GM19025 (cell line): ENCODE measurements at regions not wholly inside any gene's neighbourhood (a gene's known extent, or its start where the extent isn't known, plus 50 kb on each side); places are given as distances from the start of the nearest gene placed in this dataset.
A peak's percentile ranks its signal among the peaks of the same experiment; 100 is the strongest.

Experiments
- ATAC-seq: cut with Tn5 transposase; IDR thresholded peaks from one replicate; pipeline ENCODE4 v1.9.1; 2021; ENCODE audit warnings: mild to moderate bottlenecking, low read depth, moderate library complexity; ENCODE audit not compliant: unreplicated experiment

DNA sequence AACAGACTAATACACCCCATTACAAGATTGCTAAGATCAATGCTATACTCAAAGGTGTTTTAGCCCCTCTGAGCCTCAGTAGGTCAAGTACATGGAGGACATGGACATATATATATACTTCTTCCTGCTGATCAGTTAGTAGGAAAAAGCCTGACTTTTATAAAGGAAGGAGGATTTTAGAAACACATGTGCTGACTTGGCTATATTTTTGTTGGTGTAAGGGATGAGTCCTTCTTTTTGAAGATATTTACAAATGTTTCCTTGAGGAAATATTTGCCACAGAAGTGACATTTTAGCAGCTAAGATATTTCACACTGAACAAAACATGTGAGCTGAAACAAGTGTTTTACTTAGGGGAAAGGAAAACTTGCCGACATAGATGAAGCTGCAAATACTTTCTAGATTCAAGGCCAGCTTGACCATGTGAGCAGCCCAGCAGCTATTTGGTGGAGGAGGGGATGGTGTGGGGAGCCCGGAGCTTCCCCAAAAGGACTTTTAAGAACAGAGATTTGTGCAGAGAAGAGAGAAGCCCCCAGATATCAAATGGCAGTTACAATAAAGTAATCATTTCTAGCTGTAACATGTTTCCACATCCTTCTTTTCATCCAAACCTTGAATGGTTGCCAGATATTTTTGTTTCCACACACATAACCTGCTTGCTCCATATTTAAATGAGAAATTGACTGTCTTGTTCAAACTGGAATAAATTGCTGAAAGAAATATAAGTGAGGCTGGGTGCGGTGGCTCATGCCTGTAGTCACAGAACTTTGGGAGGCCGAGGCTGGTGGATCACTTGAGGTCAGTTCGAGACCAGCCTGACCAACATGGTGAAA, 111.7 kb upstream of the NR2F2 start:
- ATAC-seq: no peak

DNA sequence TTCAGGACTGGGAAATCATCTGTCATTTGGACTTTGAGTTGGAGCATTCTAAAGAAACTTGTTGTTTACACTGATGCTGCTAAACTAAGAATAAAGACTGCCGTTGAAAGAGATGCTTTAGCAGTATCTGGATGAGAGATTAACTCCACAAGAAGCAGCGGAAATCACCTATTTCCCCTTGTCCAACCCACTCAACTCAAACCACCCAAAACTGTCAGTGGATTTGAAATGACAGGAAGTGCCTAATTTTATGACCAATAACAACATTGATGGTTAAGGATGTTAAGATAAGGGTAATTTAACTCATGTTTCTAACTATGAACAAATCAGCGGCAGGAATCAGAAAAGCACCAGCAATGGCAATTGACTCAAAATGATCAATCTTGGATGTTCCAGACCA, 110.8 kb upstream of the NR2F2 start:
- ATAC-seq: no peak

DNA sequence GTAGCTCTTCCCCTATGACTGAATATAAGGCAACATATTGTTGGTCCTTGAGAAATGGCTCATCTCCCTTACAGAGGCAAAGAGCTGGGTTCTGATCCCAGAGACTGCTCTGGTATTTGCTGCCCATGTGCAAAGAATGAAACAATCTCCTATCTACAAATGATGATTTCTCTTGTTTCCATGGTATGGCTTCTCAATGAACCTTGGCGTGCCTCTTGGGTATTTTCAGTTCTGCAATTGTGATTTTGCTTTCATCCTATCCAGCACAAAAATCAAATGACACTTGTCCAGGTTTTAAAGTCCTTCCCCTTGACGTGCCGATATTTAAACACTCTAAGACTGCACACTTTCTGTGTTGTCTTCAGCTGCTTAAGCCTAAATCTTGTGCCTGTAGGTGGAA, 109.8 kb upstream of the NR2F2 start:
- ATAC-seq: no peak

DNA sequence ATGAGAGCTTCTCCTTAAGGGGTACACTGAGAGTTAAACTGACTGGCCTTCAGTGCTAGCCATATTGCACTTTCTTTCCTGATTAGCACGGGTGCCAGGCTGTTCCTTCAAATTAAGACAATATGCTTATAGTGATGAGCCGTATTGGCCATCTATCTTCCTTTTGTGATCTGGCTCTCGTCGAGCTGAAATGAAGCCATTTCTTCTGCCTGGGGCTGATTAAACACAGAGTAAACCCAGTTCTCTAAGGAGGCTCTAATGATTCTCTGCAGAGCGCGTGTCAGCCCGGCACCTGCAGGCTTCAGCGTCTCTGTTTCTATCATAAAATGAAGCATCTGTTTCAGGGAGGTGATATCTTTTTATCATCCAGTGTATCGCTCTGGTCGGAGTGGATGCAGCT, 107.5 kb upstream of the NR2F2 start:
- ATAC-seq: no peak

DNA sequence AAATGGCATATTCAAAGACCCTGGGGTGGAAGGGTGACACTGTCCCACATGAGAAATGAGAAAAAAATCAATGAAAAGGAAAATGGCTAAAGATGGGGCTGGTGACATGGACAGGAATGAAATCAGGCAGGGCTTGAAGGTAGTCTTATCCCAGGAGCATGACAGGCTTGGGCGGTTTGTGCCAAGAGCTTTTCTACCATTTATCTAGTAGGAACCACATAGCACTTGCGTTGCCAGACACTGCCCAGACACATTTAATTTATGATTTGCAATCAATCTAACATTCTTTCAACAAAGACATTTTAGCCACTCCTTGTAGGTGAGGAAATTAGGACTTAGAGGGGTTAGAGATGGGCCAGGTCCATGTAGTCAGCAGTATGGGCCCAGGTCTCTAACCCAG, 106.6 kb upstream of the NR2F2 start:
- ATAC-seq: no peak

DNA sequence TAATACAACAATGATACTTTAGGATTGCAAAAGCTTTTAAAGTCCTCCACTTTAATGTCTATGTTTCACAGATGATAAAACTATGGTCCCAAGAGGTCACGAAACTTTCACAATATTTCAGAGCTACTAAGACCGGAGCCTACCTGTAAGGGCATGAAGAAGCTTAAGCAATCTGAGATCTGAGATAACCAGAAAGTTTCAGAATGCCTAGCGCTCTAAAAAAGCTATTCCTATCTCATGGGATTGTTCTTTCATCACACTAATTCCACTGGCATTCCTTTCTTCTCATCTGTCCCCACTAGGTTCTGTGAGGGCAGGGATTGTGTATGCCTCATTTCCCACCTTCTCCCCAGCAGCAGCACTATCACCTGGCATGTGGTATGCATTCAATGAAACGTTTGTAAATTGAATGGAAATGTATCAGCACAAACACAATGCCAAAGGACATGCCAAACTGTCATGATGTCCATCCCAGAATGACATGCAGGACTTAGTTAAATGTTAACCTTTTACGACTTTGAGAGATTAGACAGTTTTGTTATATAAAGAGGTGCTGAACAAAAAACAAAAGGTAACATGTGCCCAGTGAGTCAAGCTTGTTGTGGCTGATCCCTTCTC, 104.7 kb upstream of the NR2F2 start:
- ATAC-seq: no peak

DNA sequence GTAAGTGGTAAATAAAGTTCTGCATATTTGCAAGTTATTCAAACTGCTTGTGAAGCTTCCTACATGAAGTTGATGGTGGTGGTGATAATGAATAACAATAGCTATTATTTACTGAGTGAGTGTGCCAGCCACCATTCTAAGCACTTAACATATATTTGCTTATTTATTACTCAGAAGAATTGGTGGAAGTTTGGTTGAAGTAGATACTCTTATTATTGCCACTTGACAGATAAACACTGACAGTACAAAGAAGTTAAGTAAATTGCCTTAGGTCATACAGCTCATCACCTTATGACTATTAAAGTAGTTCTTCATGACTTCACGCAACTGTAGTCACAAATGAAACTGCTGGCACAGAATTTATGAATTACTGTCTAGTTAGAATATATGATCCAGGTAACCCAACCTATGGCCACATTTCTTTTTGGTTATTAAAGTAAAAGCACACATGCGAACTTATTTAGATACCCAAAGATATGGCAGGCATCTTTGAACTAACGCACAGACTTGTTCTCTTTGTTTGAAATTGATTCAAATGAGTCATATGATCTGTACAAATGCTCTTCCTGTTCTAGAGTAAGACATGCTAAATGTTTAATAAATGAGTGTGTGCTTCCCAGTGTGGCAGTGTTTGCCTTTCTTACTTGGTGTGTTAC, 99.8 kb upstream of the NR2F2 start:
- ATAC-seq: no peak

DNA sequence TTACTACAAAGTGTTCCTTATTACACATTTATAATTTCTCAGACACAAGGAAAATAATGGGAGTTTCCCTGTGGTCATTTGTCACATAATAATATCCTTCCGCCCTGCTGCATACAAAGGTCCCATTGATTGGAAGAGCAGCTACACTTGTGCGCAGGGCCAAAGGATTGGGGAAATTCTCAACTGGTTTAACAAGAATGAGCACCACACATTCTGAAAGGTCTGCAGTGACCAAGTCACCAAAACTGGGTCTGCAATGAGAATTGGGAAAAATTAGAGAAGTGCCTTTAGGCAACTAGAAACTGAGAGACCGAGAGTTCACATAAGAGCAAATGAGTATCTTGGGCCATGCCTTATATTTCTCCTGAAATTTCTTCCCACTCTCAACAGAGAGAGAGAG, 98.2 kb upstream of the NR2F2 start:
- ATAC-seq: no peak

DNA sequence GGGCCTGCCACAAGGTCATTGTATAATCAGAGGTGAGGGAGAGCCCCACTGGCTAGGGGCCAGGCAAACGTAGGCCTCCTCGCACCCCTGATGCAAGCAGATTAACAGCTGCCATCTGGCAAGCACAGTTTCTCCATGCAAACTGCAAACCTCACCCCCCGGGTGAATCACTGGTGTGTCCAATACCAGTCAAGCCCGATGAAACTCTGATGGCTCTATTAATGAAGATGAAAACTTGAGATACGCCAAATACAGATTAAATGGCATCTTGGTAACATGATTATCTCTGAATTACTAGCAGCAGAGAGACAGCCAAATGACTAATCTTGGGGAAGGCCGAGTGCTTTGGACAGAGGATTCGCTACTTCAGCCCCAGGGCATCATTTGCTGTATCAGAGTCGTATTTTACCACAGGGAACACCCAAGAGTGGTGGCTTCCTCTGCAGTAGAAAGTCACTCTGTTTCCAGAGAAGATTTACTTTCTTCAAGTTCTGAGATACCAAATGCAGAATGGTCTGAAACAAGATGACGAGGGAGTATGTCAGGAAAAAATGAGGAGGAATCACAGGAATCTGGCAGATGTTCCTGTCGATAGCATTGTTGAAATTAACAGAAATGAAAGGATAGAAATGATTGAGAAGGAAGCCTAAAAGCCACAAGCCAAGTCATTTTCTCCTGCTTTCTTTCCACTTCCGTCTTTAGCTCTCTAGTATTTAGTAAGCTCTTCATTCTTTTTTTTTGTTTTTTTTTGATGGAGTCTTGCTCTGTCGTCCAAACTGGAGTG, 96.2 kb upstream of the NR2F2 start:
- no peak for ATAC-seq

DNA sequence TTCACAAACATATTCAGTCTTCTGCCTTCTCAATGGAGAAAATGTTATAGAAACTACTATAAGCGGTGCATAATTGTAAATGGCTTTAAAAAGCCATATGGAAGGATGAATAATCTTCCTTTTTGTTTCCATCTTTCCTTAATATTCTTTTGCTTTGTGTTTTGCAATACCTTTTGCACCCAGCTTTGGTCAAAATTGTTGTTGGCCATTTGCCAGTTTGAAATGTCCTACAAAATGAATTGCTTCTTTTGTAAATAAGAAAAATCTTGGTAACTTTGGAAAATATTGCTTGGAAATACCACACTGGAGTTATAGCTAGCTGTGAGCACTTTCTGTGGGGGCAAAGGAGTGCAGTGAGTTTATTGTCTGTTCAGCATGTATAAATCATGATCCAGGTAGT, 93.5 kb upstream of the NR2F2 start:
- no peak for ATAC-seq

DNA sequence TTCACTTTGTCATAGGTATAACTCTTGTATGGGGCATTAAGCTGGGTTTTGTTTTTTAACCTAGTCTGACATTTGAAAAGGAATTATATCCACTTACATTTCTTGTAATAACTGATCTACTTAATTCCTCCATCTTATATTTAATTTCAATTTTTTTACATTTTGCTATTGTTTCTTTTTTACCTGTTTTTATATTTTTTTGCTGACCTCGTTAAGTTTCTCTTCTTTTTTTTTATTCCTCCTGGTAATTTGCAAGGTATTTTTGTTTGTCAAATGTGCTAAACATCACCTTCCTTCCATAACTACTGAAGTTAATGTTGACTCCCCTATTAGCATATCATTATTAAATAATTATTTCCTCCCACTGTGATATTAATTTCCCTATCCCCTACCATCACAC, 87.7 kb upstream of the NR2F2 start:
- ATAC-seq: no peak

DNA sequence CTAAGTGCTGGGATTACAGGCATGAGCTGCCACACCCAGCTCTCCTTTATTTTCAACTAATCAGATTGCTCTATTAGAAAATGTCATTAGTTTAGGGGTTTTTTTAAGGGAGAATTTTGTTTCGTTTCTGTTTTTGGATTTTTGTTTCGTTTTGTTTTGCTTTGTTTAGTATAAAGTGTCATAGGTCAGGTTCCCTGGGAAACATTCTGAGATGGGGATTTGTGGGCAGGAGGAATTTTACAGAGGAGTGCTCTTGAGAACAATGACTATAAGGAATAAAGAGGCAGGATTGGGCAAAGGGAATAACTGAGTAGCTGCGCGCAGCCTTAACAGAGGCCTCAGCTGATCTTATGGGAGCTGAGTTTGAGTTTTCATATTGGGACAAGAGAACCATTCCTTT, 86.8 kb upstream of the NR2F2 start:
- ATAC-seq: no peak

DNA sequence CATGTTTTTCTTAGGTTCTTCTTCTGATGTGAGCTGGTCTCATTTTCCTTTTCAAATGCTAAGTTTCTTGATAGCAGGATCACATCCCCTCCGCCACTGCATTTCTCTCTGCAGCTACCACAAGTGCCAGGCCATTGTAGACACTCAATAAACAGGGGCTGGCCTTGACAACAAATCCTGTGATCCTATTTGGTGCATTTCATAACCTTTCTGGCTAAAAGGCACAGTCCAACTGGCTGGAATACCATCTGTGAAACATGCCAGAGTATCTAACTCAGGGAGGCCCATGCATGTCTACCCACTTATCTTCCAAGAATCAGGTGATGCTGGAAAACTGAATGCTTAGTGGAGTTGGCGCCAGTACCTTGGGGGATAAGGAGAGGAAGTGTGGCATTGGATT, 85.2 kb upstream of the NR2F2 start:
- no peak for ATAC-seq

DNA sequence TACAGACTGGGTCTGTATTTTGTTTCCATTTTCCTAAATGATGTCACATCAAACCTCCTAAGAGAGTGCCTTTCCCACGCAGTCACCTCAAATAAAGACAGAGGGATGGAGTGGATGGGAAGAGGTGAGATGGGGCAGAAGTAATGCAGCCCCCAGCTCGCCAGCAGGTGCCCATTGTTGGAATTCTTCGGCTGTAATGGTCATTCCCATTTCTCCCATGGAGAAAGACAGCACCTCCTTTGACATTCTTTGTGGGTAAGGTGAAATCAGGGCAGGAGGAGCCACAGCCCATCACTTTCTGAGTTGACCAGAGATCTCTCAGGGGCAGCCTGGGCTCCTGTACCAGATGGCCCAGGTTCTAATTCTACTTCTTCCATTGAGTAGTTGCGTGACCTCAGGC, 84.4 kb upstream of the NR2F2 start:
- ATAC-seq: no peak

DNA sequence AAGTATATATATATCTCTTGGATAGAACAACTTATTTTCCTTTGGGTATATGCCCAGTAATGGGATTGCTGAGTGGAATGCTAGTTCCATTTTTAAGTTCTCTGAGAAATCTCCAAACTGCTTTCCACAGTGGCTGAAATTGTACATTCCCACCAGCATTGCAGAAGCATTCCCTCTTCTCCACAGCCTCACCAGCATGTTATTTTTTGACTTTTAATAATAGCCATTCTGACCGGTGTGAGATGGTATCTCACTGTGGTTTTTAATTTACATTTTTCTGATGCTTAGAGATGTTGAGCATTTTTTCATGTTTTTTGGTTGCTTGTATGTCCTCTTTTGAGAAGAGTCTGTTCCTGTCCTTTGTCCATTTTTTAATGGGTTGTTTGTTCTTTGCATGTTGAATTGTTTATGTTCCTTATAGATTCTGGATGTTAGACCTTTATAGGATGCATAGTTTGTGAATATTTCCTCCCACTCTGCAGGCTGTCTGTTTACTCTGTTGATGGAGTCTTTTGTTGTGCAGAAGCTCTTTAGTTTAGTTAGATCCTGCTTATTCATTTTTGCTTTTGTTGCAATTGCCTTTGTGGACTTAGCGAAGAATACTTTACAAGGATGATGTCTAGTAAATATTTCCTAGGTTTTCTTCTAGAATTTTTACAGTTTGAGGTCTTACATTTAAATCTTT, 82.7 kb upstream of the NR2F2 start:
- ATAC-seq: no peak

DNA sequence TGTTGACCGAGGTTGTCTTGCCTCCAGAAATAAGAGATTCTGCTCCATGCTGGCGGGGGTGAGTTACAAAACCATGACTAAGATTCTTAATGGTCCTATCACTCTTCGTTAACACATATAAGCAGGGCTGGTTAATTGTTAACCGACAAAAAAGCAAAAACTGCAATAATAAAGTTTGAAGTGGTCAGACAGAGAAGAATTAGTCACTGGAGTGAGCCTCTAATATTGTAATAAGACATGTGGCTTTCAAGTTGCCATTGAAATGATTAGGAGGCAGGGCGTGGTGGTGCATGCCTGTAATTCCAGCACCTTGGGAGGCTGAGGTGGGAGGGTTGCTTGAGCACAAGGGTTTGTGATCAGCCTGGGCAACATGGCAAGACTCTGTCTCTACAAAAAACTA, 78.4 kb upstream of the NR2F2 start:
- no peak for ATAC-seq

DNA sequence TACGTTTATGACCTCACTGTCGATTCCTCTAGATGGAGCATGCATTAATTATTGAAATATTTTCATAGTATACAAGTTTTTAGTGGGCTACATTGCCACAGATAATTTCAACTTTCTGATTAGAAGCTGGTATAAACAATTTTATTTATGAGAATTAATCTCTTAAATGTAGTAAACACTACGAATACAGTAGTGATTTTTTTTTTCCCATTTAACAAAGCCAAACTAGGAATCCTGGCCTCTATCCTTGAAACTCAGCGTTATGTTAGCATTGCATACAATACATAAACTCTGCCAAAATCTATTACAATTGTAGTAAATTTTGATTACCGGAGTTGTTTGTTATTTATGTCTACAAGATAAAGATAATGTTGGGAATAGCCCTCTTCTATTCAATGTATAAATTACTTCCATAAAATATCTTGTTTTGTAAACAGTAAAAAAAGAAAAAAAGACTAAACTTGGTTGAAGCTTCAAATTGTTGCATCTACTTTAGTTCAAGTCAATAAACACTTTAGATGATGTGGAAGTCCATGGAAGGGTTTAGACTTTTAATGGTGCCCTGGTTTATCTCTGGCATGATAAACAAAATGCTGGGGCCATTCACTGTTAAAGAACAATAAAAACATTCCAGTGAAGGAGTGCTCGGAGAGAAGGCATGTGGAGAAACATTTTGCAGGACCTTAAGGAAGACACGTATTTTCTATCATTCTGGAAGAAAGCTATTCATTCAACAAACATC, 77.3 kb upstream of the NR2F2 start:
- ATAC-seq: no peak

DNA sequence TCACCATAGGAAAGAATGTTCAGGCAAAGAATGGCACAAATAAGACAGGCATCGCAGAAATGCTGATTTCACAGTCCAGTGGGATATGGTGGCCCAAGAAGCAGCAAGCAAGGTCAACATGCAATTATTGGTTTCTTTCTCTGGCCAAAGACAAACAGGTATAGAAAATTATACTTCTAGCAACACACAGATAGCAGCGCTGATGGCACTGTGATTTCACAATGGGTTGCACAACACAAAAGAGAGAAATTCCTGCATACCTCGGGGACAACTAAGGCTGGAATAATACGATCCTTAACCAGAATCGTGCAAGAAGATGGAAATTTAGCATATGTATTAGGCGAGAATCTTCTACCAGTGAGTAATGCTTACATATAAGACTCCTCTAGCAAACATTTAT, 76.3 kb upstream of the NR2F2 start:
- ATAC-seq: no peak

DNA sequence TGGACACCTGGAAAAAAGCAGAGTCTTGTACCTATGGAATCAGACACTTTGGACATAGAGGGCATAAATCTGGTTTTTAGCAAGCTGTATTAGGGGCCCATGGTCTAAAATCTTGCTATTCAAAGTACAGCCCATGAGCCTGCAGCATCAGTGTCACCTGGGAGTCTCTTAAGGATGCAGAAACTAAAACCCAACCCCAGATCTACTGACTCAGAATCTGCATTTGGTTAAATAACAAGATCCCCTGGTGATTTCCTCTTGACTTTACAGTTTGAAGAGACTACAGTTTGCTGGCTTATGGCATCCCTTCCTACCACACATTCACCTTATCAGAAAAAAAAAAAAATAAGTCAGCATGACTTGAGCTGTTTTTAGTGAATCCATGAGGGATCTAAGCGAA, 74.9 kb upstream of the NR2F2 start:
- no peak for ATAC-seq

DNA sequence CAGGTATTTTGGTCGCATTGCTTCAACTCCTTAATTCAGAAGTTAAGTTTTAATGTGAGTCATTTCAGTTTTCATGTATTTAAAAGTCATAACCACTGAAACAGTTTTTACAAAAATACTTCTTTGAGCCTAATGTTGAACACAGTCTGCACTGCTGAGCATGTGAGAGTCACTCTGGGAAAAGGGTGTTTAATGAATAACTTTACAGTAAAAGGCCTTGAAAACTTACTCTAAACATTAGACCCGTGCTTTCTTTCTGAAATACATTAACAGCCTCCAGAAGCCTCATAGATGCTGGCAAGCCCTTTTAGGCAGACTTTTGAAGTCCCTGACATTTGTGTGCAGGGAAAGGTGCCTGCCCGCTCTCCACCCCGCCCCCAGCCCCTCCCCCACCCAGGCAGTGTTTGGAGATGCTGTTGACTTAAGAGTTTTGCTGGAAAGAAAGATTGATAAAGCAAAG, 68.9 kb upstream of the NR2F2 start:
- peak; percentile 68 for ATAC-seq
